Spleen (tissue), 7 donors: ENCODE measurements at regions not wholly inside any gene's neighbourhood (a gene's known extent, or its start where the extent isn't known, plus 50 kb on each side); places are given as distances from the start of the nearest gene placed in this dataset.

Source experiments
- CTCF ChIP-seq, 11 experiments: fragments of 200-600 bp in 7 of 11; fragments of 450-650 bp in 4 of 11; sonication (generic) in 4 of 11; IDR thresholded peaks in 8 of 11; conservative IDR thresholded peaks in 3 of 11; 1 replicate in 7 of 11; 2 replicates in 4 of 11; pipeline versions ENCODE4 v1.4.0 to v1.8.0; 2016 to 2021; ENCODE audit warnings: antibody characterized with exemption in 11 of 11, inconsistent platforms in 4 of 11, mild to moderate bottlenecking in 1 of 11
- POLR2A ChIP-seq, 3 donors: fragments of 450-650 bp; IDR thresholded peaks; one replicate each; pipeline ENCODE4 v1.5.1; 2017; ENCODE audit warnings: antibody characterized with exemption in 3 of 3, mild to moderate bottlenecking in 1 of 3
- POLR2AphosphoS5 ChIP-seq, 3 donors: sonication (generic); formaldehyde crosslinking; IDR thresholded peaks; one replicate each; pipeline ENCODE4 v1.5.1; 2017; ENCODE audit warnings: antibody characterized with exemption in 3 of 3
- donor health status: DM: no; HTN: no; CAD: no; lungs with moderate emphysema.
- donor health status: DM: no; HTN: no; CAD: no.
- donor health status: DM: no; HTN: no; CAD: no.

- TF ChIP-seq POLR2A (IDR thresholded peaks at IDR 0.05) = no peak
- no peak for TF ChIP-seq CTCF (IDR thresholded peaks at IDR 0.05 in 8 of 11, conservative IDR thresholded peaks at IDR 0.05 in 3 of 11)
- TF ChIP-seq POLR2AphosphoS5 (IDR thresholded peaks at IDR 0.05) = no peak
These were observed 116.0 kb upstream of the ERCC4 start for GRCh38 chr16:13803974-13804373.
